ENCODE measurements at regions not wholly inside any gene's neighbourhood (a gene's known extent, or its start where the extent isn't known, plus 50 kb on each side); places are given as distances from the start of the nearest gene placed in this dataset.

GRCh38 chr5:96123418-96123817, 161.8 kb upstream of the ELL2 start:
- Histone ChIP-seq H3K4me3 (no peak overlapping the region), H3K4me2 (no peak overlapping the region), H3K9me3 (no peaks in the 10 kb centered on the region), H3K27ac (no peak overlapping the region), H3K4me1 (peaks cover 21% of the 10 kb centered on the region)
- ATAC-seq (no peak), DNase-seq (ENCODE audit: low read depth in 1 of 2, low spot score in 1 of 2) (no peak), FAIRE-seq (no peak)
- ChIA-PET CTCF (interaction anchor here (1.0 to 1.3 kb wide), 2 partner anchors 22 to 213 kb away, joined by 3 to 4 read pairs; no protein-coding TSS in a partner anchor), POLR2A (no interaction called here)
- 86% methylated on average over 1 of the region's 1 CpG for WGBS (ENCODE audit: missing lambda C conversion rate)
- TF ChIP-seq POLR2AphosphoS2 (conservative IDR thresholded peaks at IDR 0.05; ENCODE audit: low read length): no peak
- no peak for TF ChIP-seq PHF8 (IDR thresholded peaks at IDR 0.05; ENCODE audit: borderline replicate concordance, low read depth)
- no peak for TF ChIP-seq HOXA7 (CRISPR knock-in tag; IDR thresholded peaks at IDR 0.05)
- TF ChIP-seq MAFK (IDR thresholded peaks at IDR 0.05; ENCODE audit: partially characterized antibody): no peak
- no peak for TF ChIP-seq EHMT2 (IDR thresholded peaks at IDR 0.05; ENCODE audit: low read depth)
- no peak for TF ChIP-seq TP53 (CRISPR knock-in tag; IDR thresholded peaks at IDR 0.05)
- TF ChIP-seq CBX8 (IDR thresholded peaks at IDR 0.05): no peak
- no peak for TF ChIP-seq HMGXB4 (CRISPR knock-in tag; IDR thresholded peaks at IDR 0.05; ENCODE audit: borderline replicate concordance)
- TF ChIP-seq RAD21 (conservative IDR thresholded peaks at IDR 0.05 in 1 of 2, IDR thresholded peaks at IDR 0.05 in 1 of 2): no peak
- no peak for TF ChIP-seq USF2 (IDR thresholded peaks at IDR 0.05)
- TF ChIP-seq POLR2A (IDR thresholded peaks at IDR 0.05; ENCODE audit: low read length): no peak
- TF ChIP-seq PBX3 (IDR thresholded peaks at IDR 0.05): no peak
- no peak for TF ChIP-seq BHLHE40 (IDR thresholded peaks at IDR 0.05; ENCODE audit: low read depth, low read length)
- TF ChIP-seq FOXS1 (CRISPR knock-in tag; IDR thresholded peaks at IDR 0.05): no peak
- TF ChIP-seq RARB (CRISPR knock-in tag; IDR thresholded peaks at IDR 0.05): no peak
- no peak for TF ChIP-seq HOXB5 (CRISPR knock-in tag; IDR thresholded peaks at IDR 0.05)
- TF ChIP-seq SMC3 (IDR thresholded peaks at IDR 0.05): no peak
- TF ChIP-seq EHF (CRISPR knock-in tag; IDR thresholded peaks at IDR 0.05): no peak

- ChIA-PET CTCF (no interaction called here), POLR2A (no interaction called here)
- ATAC-seq: no peak
- no peak for FAIRE-seq
- Histone ChIP-seq H3K4me3 (no peak overlapping the region), H3K4me1 (peaks cover 31% of the 10 kb centered on the region), H3K9me3 (no peaks in the 10 kb centered on the region), H3K4me2 (no peak overlapping the region), H3K27ac (no peak overlapping the region)
- WGBS (ENCODE audit: missing lambda C conversion rate): 93% methylated on average over 2 of the region's 2 CpGs
- TF ChIP-seq MAFK (IDR thresholded peaks at IDR 0.05; ENCODE audit: partially characterized antibody) (peak; percentile 51), TP53 (CRISPR knock-in tag; IDR thresholded peaks at IDR 0.05) (no peak)
- no peak for DNase-seq (ENCODE audit: low read depth in 1 of 2, low spot score in 1 of 2)
Measured at GRCh38 chr5:96121364-96121763, 159.7 kb upstream of the ELL2 start.

- Histone ChIP-seq H3K4me2 (no peak overlapping the region), H3K4me3 (no peak overlapping the region), H3K27ac (no peak overlapping the region), H3K9me3 (no peaks in the 10 kb centered on the region), H3K4me1 (peaks cover 20% of the 10 kb centered on the region)
- no peak for DNase-seq (ENCODE audit: low read depth in 1 of 2, low spot score in 1 of 2)
- no peak for ATAC-seq
- FAIRE-seq: no peak
- POLR2A ChIA-PET: no interaction called here
- CTCF ChIA-PET: no interaction called here
- WGBS (ENCODE audit: missing lambda C conversion rate): 91% methylated on average over 1 of the region's 1 CpG
- TF ChIP-seq RNF2 (IDR thresholded peaks at IDR 0.05; ENCODE audit: borderline replicate concordance, low read depth) (no peak), RFX5 (IDR thresholded peaks at IDR 0.05) (no peak), ZFP36 (IDR thresholded peaks at IDR 0.05; ENCODE audit: borderline replicate concordance, partially characterized antibody) (no peak), NPAS2 (CRISPR knock-in tag; IDR thresholded peaks at IDR 0.05; ENCODE audit: borderline replicate concordance) (no peak), KDM5A (IDR thresholded peaks at IDR 0.05) (no peak), CBX8 (IDR thresholded peaks at IDR 0.05) (no peak), ZNF302 (CRISPR knock-in tag; IDR thresholded peaks at IDR 0.05) (no peak), ZC3H11A (IDR thresholded peaks at IDR 0.05) (no peak), NR3C1 (IDR thresholded peaks at IDR 0.05) (no peak), TFCP2L1 (CRISPR knock-in tag; IDR thresholded peaks at IDR 0.05) (no peak), FOSL2 (IDR thresholded peaks at IDR 0.05) (no peak), FOSL2 (CRISPR knock-in tag; IDR thresholded peaks at IDR 0.05) (no peak), HDAC2 (IDR thresholded peaks at IDR 0.05) (no peak), ATOH8 (CRISPR knock-in tag; IDR thresholded peaks at IDR 0.05; ENCODE audit: low read depth) (no peak), BCL3 (IDR thresholded peaks at IDR 0.05) (no peak)
Measured at GRCh38 chr5:96120120-96120519, 158.5 kb upstream of the ELL2 start.

Data from A549 (cell line).